ENCODE measurements at regions not wholly inside any gene's neighbourhood (a gene's known extent, or its start where the extent isn't known, plus 50 kb on each side); places are given as distances from the start of the nearest gene placed in this dataset.
A peak's percentile ranks its signal among the peaks of the same experiment; 100 is the strongest.
"Not testable (repeated sequence)": the region's sequence is repeated elsewhere in the genome, so short reads cannot be mapped to it uniquely, and the experiment has no call there.

- DNase-seq = no peak
These were observed 1220.9 kb downstream of the GALC start for GRCh38 chr14:86772075-86772474.

DNA sequence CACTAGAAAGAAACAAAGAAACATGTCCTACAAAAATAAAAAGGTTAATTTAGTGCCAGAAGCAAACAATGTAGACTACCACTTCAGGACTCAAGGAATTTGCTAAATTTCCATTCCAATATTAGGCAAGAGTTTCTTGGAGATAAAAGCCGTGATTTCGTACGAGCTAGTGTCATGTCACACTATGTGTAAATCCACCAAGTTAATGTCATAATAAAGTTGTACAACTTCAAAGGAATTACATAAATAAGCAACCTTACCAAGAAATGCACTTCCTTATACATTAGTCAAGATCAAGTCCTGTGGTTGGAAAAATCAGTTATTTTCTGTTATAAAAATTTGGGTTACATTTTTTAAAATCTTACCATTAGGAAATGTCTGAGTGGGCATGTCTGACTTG is 1222.8 kb downstream of the GALC start:
- DNase-seq = no peak

DNA sequence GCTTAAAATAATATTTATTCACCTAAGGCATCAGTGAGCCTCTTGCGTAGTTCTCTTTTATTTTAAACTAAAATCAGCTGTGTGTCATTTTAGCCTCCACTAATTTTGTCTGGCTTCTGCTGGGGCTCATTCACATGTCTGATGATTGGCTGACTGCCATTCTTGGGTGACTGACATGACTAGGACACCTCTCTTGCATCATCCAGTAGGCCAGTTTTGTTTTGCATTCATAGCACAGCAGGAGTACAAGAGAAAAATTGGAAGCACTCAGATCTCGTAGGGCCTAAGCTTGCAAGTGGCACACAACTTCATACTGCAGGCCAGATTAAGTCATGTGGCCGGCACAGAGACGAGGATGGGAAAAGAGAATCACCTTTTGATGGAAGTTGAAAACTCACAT is 1226.5 kb downstream of the GALC start:
- no peak for DNase-seq

DNA sequence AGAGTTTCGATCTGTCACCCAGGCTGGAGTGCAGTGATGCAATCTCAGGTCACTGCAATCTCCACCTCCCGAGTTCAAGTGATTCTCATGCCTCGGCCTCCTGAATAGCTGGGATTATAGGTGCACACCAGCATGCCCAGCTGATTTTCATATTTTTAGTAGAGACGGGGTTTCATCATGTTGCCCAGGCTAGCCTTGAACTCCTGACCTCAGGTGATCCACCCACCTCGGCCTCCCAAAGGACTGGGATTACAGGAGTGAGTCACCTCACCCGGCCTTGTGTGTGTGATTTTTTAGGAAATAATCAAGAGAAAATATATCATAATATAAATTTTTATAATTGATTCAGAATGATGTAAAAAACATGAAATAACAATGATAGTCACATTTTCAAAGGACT is 1231.4 kb downstream of the GALC start:
- DNase-seq = no peak

DNA sequence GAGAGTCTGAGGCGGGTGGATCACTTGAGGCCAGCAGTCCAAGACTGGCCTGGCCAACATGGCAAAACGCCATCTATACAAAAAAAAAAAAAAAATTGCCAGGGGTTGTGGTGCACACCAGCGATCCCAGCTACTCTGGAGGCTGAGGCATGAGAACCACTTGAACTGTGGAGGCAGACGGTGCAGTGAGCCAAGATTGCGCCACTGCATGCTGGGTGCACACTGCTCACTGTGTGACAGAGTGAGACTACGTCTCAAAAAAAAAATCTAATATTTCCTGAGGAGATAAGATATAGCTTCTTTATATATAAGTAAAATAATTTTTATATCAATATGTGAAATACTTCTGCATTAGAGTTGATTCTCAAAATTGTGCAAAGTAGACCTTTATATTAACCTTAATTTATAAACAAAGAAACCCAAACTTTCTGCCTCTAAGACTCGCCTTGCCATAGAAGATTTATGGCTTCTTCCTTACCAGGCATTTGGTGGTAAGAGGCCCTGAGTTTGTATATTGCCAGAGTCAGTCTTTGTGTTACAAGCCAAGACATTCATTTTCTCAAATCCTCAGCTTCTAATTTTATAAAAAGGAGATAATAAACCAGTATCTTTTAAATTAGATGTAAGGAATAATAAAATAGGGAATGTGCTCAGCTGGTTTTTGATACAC is 1226.7 kb downstream of the FLRT2 start:
- no peak for DNase-seq

DNA sequence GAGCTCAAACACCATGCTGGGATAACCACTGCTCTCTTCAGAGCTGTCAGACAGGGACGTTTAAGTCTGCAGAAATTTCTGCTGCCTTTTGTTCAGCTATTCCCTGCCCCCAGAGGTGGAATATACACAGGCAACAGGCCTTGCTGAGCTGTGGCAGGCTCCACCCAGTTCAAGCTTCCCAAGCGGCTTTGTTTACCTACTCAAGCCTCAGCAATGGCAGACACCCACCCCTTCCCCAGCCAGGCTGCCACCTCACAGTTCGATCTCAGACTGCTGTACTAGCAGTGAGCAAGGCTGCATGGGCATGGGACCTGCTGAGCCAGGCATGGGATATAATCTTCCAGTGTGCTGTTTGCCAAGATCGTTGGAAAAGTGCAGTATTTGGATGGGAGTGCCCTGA is 1220.5 kb downstream of the FLRT2 start:
- not testable (repeated sequence) for DNase-seq

DNA sequence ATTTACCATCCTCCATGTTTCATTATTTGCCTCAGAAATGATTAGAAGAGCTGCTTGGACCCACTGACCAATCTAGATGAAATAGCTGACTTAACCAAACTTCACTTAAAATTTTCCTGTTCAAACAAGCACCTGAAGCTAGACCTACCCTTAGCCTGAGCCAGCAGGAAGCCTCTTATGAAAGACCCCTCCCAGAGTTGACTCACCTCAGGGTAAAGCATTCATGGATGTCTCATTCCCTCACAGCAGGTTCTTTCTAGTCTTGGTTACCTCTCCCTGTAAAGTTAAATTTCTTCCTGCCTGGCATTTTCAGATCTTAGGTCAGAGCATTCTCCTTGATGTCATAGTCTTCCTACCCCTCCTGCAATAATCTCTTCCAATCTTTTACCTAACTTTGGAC is 1209.8 kb downstream of the FLRT2 start:
- DNase-seq = no peak

- not testable (repeated sequence) for DNase-seq
These were observed 1201.5 kb downstream of the FLRT2 start for GRCh38 chr14:86731427-86731826.

DNA sequence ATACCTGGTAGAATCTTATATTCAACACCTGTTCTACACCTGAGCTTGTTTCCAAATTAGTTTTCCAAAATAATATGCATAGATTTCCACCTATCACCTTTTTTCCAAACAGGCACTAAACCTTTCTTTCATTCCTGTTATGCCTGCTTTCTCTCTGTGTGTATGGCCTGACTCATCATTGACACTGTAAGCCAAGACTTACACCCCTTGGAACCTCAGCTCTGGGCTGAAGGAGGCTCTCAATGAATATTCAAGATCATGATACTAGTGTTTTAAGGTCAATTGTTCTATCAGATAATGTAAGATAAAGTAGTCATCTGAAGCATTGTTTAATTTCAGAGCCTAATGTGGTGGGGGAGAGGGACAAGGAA is 1193.3 kb downstream of the FLRT2 start:
- DNase-seq = no peak

DNA sequence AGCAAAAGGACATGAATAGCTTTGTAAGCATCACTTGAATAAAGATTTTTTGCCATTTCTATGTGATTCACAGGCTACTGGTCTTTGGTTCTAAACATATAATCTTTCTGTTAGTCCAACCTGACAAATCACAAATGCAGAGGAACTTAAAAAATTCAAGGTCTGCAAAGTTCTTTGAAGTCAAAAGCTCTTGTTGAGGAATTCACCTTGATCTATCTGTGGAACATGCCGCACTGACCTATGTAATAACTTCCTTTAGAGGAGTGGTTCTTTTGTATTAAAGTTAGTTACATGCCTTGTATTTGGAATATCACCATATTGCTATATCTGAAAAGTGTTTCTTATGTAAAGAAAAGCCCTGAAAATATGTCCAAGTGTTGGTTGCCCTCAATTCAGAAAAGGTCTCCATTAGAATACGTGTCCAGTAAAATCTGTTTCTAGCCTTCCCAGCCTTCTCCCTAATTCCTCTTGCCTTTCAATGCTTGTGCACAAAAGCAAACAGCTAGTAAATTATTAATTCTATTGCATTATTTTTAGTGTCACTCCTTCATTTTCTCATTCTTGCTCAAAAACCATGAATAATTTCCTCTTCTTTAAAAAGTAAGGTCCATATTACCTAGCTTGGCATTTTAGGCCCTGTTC is 1192.8 kb downstream of the FLRT2 start:
- no peak for DNase-seq

DNA sequence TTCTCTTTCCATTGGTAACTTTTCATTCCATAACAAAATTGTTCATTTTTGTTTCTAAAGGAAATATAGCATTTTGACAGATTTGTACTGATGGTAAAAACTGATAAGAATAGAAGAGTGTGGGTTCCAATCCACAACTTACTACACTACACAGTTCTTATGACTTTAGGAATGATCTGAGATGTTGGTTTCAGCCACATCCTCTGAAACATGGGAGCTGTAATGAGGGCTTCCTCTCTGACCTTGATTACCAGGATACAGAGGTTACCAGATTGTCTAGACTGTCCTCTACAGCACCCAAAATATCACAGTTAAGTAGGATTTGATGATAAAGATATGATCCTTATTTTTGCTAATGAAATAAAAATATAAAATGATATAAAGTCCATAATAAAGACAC is 1184.6 kb downstream of the FLRT2 start:
- DNase-seq = no peak

GRCh38 chr14:86714153-86714552 is 1184.2 kb downstream of the FLRT2 start:
- DNase-seq = no peak

GRCh38 chr14:86712727-86713126 is 1182.8 kb downstream of the FLRT2 start:
- DNase-seq = no peak

DNA sequence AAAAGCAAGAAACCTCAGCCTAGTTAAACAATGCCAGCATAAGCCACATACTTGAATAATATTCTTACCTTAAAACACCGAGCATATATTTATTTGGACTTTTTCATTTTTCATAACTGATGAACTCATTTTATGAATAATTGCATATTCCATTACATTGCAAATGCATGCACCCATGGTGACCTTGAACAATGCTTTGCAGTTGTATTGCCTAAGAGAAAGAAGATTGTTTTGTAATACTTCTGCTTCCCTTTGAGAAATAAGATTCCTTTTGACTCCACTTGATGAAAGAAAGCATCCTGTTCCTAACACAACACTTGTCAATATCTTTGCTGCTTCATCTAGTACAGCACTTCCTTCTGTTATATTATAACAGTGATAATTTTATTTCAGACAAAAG is 1182.2 kb downstream of the FLRT2 start:
- no peak for DNase-seq

DNA sequence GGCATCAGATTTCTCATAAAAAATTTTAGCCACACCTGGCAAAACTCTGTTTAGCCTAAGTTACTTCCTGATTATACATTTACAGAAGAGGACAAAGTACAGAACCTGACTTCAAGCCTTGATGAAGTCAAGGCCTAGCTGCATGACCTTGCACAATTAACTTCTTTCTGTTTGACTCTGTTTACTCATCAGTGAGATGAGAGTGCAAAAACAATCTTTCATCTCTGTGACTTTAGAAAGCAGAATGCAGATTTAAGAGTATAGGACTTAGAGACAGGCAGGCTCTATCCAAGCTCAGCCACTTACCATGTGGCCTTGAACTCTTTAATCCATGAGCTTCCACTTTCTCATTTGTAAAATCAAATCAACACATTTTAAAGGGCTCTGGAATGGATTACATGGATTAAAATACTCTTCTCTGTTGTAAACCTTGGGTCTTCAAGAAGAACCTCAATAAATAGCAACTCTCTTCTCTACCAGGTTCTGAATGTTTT is 1178.9 kb downstream of the FLRT2 start:
- DNase-seq = no peak

DNA sequence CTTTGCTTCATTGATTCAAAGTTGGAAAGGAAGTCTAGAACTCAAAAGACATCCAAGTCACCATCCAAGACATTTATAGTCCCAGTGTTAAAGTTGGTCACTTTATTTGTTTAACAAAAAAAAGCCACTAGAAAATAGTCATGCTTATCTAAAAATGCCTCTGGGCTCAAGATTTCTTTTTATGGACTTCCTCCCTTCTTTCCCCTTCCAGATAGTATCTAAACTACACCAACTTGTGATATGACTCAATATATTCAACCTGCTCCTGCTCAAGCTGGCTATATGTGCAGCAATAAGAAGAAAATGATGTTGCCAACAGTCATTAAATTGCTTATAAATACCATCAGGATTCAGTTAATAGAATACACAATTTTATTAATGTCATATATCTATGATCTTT is 1177.1 kb downstream of the FLRT2 start:
- DNase-seq = no peak

DNA sequence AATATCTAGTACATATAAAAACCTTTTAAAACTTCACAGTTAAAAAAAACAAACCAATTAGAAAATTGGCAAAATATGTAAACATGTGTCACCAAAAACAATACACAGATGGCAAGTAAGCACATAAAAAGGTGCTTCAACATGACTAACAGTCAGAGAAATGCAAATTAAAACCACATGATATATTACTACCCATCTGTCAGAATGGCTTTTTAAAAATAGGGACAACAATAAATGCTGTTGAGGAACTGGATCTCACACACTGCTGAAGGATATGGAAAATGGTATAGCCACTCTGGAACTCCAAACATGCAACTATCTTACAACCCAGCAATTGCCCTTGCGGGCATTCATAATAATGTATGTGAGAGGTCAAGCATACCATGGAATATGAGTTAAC is 1153.6 kb downstream of the FLRT2 start:
- DNase-seq = no peak

GRCh38 chr14:86675059-86675458 is 1145.1 kb downstream of the FLRT2 start:
- no peak for DNase-seq

DNA sequence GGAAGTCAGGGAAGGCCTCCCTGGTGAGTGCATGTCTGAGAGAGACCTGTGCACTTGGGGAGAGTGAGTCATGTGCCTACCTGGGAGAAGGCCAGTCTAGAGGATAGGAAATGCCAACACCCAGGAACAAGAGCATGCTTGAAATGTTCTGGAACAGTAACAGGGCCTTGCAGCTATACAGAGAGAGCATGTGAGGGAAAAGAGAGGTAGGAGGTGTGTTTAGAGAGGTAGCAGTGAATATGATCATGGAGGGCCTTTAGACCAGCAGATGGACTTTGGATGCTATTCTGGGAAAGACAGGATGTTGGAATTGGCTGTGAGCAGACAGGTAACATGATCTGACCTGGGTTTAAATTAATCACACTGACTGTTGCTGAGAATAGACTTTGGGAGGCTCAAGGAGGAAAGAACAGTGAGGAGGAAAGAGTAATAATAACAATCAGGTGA is 1143.6 kb downstream of the FLRT2 start:
- no peak for DNase-seq

GRCh38 chr14:86672080-86672479 is 1142.1 kb downstream of the FLRT2 start:
- DNase-seq = no peak

- no peak for DNase-seq
These were observed 1136.0 kb downstream of the FLRT2 start for GRCh38 chr14:86665975-86666374.

DNA sequence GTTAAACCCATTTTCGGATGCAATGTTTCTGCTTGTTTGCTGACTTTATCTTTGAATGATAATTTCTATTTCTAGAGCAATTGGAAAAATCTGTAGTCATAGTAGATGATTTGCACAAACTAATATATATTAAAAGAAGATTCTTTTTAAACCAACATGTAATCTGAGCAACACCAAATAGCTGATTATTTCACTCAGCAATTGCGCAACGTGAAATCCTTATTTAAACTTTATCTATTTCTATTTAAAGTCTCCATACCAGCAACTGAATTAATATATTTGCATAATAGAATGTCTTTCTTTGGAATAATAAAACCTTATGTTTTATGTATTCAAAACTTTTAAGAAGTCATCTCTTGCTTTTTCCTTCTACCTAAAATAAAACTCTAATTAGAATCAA is 1132.4 kb downstream of the FLRT2 start:
- no peak for DNase-seq

DNA sequence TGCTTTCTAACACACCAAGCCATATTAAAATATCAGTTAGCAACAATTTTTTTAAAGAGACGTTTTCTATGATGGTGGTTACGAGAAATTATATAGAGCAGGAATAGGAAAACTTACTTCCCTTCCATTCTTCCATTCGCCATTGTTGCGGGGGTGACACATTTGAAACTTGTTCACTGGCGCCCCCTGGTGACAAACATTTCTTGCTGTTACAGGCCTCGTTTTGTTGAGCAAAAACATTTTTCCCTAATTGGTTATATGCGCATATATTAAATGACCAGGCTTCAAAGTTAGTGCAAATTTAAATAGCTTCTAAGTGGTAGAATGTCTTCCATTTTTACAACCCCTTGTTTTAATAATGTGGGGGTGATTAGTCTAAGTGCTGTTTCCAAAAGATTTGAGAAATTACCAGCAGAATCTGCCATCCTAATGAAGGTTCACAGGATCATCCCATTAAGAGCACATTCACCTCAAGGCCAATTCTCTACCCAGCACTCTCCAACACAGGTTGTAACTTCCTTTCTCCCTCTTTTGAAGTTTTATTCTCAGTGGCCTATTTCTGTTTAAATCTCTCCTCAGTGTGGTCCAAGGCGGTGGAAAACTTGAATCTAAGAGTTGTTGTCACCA is 1124.7 kb downstream of the FLRT2 start:
- DNase-seq = peak; percentile 9

- no peak for DNase-seq
These were observed 1122.6 kb downstream of the FLRT2 start for GRCh38 chr14:86652526-86652925.

All from 8988T (cell line).